GM23248 (cell line): ENCODE measurements at regions not wholly inside any gene's neighbourhood (a gene's known extent, or its start where the extent isn't known, plus 50 kb on each side); places are given as distances from the start of the nearest gene placed in this dataset.

Experiments
- EZH2 ChIP-seq: fragments of 200-600 bp; sonication (generic); IDR thresholded peaks from 2 replicates; pipeline ENCODE4 v1.6.1; 2018; ENCODE audit warnings: antibody characterized with exemption, mild to moderate bottlenecking; ENCODE audit not compliant: insufficient read depth, poor library complexity, severe bottlenecking
- EZH2phosphoT487 ChIP-seq: fragments of 200-600 bp; sonication (generic); IDR thresholded peaks from 2 replicates; pipeline ENCODE4 v1.6.1; 2018; ENCODE audit warnings: antibody characterized with exemption, moderate library complexity, mild to moderate bottlenecking, low read depth; ENCODE audit not compliant: insufficient read depth

DNA sequence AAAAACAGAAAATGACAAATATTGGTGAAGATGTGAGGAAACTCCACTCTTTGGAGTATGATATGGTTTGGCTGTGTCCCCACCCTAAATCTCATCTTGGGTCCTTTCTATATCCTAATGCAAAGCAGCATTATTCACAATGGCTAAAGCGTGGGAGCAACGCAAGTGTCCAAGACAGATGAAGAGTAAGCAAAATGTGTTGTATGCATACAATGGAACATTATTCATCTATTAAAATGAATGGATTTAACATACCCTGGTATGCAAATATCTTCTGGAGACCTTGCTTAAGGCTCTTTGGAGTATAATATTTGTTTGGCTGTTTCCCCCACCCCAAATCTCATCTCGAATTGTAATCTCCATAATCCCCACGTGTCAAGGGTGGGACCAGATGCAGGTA lies 839.8 kb upstream of the POM121L12 start:
- TF ChIP-seq EZH2, result no peak
- TF ChIP-seq EZH2phosphoT487, result no peak
